ENCODE measurements at regions not wholly inside any gene's neighbourhood (a gene's known extent, or its start where the extent isn't known, plus 50 kb on each side); places are given as distances from the start of the nearest gene placed in this dataset.

DNA sequence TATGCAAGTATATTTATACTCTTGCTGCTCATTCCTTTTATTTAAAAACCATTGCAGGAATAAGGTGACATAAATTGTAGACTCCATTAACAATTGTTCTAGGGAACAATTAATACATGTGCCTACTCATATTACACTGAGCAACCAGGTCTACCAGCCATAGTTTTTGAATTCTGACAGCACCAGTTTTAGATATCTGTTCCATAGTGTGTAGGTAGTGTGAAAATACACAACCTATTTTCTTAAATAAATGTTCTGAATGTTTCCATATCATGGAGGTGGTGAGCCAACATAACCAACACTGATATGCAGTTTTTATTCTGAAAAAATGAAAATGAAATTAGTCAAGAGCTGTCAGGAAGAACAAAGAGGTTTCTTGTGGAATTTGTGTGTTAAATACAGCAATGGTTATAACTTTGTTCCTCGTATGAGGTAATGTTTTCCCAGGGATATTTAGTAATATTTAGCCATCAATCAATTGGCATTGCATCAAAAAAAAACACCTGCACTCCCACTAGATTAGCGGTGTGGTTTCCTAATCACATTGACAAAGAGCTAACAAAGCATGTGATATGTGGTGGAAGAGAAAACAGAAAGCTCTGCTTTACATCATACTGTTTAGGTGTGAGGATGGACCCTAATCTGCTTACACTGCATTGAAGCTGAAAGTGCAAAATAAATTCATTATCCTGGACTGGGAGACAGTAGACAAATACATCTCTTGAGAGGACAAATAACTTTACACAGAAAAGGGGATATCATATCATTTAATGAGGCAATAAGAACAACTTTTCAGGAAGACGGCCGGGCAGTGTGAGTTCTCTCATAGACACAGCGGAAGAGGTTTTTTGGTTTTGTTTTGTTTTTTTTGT is 369.5 kb upstream of the THBS1 start:
- H3K9me3 ChIP-seq (ENCODE audit: low read length), result peaks cover 5% of the 10 kb centered on the region; the same call in 1 of the 2 replicates
- in situ Hi-C loops (cut with HindIII; ENCODE audit: extremely low pct_ligation_motif_present, low pct_unique_long_range_greater_than_20kb), result no loop called here
- intact Hi-C loops (cut with micrococcal nuclease; ENCODE audit: unreplicated experiment), result loop anchor here (5.0 kb wide), 1 partner anchor 226 kb away; no protein-coding TSS in a partner anchor
- H3K27ac ChIP-seq (ENCODE audit: extremely low read length, insufficient read depth, low read length), result peak overlapping the region; percentile 42
- ChIA-PET CTCF (ENCODE audit: low intra/inter-chr PET ratio, low total read pairs) (no interaction called here), POLR2A (interaction anchor here (1.0 to 2.9 kb wide), 4 partner anchors 8 to 369 kb away, joined by 3 to 17 read pairs (median 4); partner anchors contain the start of gene THBS1)
- BruUV-seq (replicated peaks), result no TSS peak
- H2AFZ ChIP-seq (ENCODE audit: low read length), result no peak overlapping the region
- H3K4me1 ChIP-seq (ENCODE audit: insufficient read depth, low read length), result peaks cover 58% of the 10 kb centered on the region
- 48% methylated on average over 5 of the region's 5 CpGs for WGBS (ENCODE audit: low lambda C conversion rate)
- DNase-seq (ENCODE audit: low spot score) (peak; percentile 86), FAIRE-seq (peak; percentile 12), ATAC-seq (peak; percentile 77)
- H3K9ac ChIP-seq (ENCODE audit: insufficient read depth, low read depth, low read length), result no peak overlapping the region
- H4K20me1 ChIP-seq (ENCODE audit: insufficient read depth, low read length), result no peaks in the 10 kb centered on the region
- no peaks in the 10 kb centered on the region for H3K36me3 ChIP-seq (replicated peaks in 1 of 2; ENCODE audit: control insufficient read depth in 1 of 2, insufficient read depth in 2 of 2, low read length in 2 of 2)
- no peaks in the 10 kb centered on the region for H3K27me3 ChIP-seq (ENCODE audit: control insufficient read depth in 1 of 2, insufficient read depth in 2 of 2, low read length in 2 of 2)
- H3K4me3 ChIP-seq (replicated peaks in 1 of 3; ENCODE audit: insufficient read depth in 1 of 3, low read depth in 2 of 3, low read length in 3 of 3), result no peak overlapping the region
- H3K4me2 ChIP-seq (ENCODE audit: low read depth, low read length), result no peak overlapping the region; the same call in 1 of the 2 replicates
- H3K79me2 ChIP-seq (ENCODE audit: insufficient read depth, low read length), result no peaks in the 10 kb centered on the region
- TF ChIP-seq, protein P1, sequence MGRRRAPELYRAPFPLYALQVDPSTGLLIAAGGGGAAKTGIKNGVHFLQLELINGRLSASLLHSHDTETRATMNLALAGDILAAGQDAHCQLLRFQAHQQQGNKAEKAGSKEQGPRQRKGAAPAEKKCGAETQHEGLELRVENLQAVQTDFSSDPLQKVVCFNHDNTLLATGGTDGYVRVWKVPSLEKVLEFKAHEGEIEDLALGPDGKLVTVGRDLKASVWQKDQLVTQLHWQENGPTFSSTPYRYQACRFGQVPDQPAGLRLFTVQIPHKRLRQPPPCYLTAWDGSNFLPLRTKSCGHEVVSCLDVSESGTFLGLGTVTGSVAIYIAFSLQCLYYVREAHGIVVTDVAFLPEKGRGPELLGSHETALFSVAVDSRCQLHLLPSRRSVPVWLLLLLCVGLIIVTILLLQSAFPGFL (CRISPR knock-in tag; IDR thresholded peaks at IDR 0.05), result no peak
- TF ChIP-seq SALL1 (CRISPR knock-in tag; IDR thresholded peaks at IDR 0.05) (peak; percentile 22; the same call in 1 of the 2 replicates), EHMT2 (IDR thresholded peaks at IDR 0.05; ENCODE audit: borderline replicate concordance, low read depth, low read length) (no peak), TCF7 (IDR thresholded peaks at IDR 0.05; ENCODE audit: low read depth) (peak; percentile 94), NFE2 (CRISPR knock-in tag; IDR thresholded peaks at IDR 0.05) (no peak), CC2D1A (CRISPR knock-in tag; IDR thresholded peaks at IDR 0.05) (no peak), REPIN1 (CRISPR knock-in tag; IDR thresholded peaks at IDR 0.05; ENCODE audit: borderline replicate concordance, low read depth) (peak; percentile 47; the same call in 1 of the 2 replicates), ZNF788 (CRISPR knock-in tag; IDR thresholded peaks at IDR 0.05; ENCODE audit: borderline replicate concordance) (no peak), SIX1 (CRISPR knock-in tag; IDR thresholded peaks at IDR 0.05; ENCODE audit: borderline replicate concordance) (peak; percentile 50; the same call in 1 of the 2 replicates)
- TF ChIP-seq, protein P2, sequence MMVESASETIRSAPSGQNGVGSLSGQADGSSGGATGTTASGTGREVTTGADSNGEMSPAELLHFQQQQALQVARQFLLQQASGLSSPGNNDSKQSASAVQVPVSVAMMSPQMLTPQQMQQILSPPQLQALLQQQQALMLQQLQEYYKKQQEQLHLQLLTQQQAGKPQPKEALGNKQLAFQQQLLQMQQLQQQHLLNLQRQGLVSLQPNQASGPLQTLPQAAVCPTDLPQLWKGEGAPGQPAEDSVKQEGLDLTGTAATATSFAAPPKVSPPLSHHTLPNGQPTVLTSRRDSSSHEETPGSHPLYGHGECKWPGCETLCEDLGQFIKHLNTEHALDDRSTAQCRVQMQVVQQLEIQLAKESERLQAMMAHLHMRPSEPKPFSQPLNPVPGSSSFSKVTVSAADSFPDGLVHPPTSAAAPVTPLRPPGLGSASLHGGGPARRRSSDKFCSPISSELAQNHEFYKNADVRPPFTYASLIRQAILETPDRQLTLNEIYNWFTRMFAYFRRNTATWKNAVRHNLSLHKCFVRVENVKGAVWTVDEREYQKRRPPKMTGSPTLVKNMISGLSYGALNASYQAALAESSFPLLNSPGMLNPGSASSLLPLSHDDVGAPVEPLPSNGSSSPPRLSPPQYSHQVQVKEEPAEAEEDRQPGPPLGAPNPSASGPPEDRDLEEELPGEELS (CRISPR knock-in tag; IDR thresholded peaks at IDR 0.05), result peak; percentile 84
- TF ChIP-seq, protein P3, sequence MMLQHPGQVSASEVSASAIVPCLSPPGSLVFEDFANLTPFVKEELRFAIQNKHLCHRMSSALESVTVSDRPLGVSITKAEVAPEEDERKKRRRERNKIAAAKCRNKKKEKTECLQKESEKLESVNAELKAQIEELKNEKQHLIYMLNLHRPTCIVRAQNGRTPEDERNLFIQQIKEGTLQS (CRISPR knock-in tag; IDR thresholded peaks at IDR 0.05), result peak; percentile 72; the same call in 1 of the 2 replicates
- TF ChIP-seq, protein P4, sequence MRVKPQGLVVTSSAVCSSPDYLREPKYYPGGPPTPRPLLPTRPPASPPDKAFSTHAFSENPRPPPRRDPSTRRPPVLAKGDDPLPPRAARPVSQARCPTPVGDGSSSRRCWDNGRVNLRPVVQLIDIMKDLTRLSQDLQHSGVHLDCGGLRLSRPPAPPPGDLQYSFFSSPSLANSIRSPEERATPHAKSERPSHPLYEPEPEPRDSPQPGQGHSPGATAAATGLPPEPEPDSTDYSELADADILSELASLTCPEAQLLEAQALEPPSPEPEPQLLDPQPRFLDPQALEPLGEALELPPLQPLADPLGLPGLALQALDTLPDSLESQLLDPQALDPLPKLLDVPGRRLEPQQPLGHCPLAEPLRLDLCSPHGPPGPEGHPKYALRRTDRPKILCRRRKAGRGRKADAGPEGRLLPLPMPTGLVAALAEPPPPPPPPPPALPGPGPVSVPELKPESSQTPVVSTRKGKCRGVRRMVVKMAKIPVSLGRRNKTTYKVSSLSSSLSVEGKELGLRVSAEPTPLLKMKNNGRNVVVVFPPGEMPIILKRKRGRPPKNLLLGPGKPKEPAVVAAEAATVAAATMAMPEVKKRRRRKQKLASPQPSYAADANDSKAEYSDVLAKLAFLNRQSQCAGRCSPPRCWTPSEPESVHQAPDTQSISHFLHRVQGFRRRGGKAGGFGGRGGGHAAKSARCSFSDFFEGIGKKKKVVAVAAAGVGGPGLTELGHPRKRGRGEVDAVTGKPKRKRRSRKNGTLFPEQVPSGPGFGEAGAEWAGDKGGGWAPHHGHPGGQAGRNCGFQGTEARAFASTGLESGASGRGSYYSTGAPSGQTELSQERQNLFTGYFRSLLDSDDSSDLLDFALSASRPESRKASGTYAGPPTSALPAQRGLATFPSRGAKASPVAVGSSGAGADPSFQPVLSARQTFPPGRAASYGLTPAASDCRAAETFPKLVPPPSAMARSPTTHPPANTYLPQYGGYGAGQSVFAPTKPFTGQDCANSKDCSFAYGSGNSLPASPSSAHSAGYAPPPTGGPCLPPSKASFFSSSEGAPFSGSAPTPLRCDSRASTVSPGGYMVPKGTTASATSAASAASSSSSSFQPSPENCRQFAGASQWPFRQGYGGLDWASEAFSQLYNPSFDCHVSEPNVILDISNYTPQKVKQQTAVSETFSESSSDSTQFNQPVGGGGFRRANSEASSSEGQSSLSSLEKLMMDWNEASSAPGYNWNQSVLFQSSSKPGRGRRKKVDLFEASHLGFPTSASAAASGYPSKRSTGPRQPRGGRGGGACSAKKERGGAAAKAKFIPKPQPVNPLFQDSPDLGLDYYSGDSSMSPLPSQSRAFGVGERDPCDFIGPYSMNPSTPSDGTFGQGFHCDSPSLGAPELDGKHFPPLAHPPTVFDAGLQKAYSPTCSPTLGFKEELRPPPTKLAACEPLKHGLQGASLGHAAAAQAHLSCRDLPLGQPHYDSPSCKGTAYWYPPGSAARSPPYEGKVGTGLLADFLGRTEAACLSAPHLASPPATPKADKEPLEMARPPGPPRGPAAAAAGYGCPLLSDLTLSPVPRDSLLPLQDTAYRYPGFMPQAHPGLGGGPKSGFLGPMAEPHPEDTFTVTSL (CRISPR knock-in tag; IDR thresholded peaks at IDR 0.05; ENCODE audit: borderline replicate concordance), result 0 out of 2 replicates have a peak, but pooled peaks have one; percentile 21
